HG02885 (cell line): ENCODE measurements at regions not wholly inside any gene's neighbourhood (a gene's known extent, or its start where the extent isn't known, plus 50 kb on each side); places are given as distances from the start of the nearest gene placed in this dataset.
"Not testable (repeated sequence)": the region's sequence is repeated elsewhere in the genome, so short reads cannot be mapped to it uniquely, and the experiment has no call there.

Experiments used
- ATAC-seq: cut with Tn5 transposase; IDR thresholded peaks from one replicate; pipeline ENCODE4 v1.9.1; 2021; ENCODE audit warnings: mild to moderate bottlenecking; ENCODE audit not compliant: unreplicated experiment, poor library complexity

- no peak for ATAC-seq
These were observed 1435.6 kb downstream of the STIM2 start for GRCh38 chr4:28296239-28296638.

GRCh38 chr4:28310926-28311325, 1450.3 kb downstream of the STIM2 start:
- ATAC-seq: no peak

GRCh38 chr4:28312497-28312896, 1451.9 kb downstream of the STIM2 start:
- not testable (repeated sequence) for ATAC-seq

- ATAC-seq: no peak
These were observed 1453.4 kb downstream of the STIM2 start for GRCh38 chr4:28313729-28314713.

GRCh38 chr4:28317221-28317620, 1456.6 kb downstream of the STIM2 start:
- no peak for ATAC-seq

GRCh38 chr4:28334249-28334648, 1473.6 kb downstream of the STIM2 start:
- ATAC-seq: no peak

GRCh38 chr4:28341784-28342183, 1481.1 kb downstream of the STIM2 start:
- no peak for ATAC-seq

GRCh38 chr4:28350485-28350884, 1489.8 kb downstream of the STIM2 start:
- ATAC-seq: no peak

GRCh38 chr4:28351102-28351501, 1490.5 kb downstream of the STIM2 start:
- ATAC-seq: no peak

- ATAC-seq: no peak
These were observed 1491.2 kb downstream of the STIM2 start for GRCh38 chr4:28351826-28352225.

- no peak for ATAC-seq
These were observed 1494.4 kb downstream of the STIM2 start for GRCh38 chr4:28354880-28355656.

GRCh38 chr4:28357990-28358389, 1497.3 kb downstream of the STIM2 start:
- no peak for ATAC-seq

- no peak for ATAC-seq
These were observed 1498.0 kb downstream of the STIM2 start for GRCh38 chr4:28358606-28359005.

GRCh38 chr4:28360681-28361080, 1500.0 kb downstream of the STIM2 start:
- ATAC-seq: no peak

GRCh38 chr4:28362169-28362568, 1501.5 kb downstream of the STIM2 start:
- no peak for ATAC-seq

- no peak for ATAC-seq
These were observed 1508.9 kb downstream of the STIM2 start for GRCh38 chr4:28369499-28369898.

GRCh38 chr4:28373191-28373590, 1512.5 kb downstream of the STIM2 start:
- ATAC-seq: no peak

GRCh38 chr4:28373601-28374000, 1513.0 kb downstream of the STIM2 start:
- no peak for ATAC-seq

GRCh38 chr4:28378109-28378830, 1517.6 kb downstream of the STIM2 start:
- ATAC-seq: no peak

GRCh38 chr4:28385801-28386200, 1525.2 kb downstream of the STIM2 start:
- ATAC-seq: no peak

- no peak for ATAC-seq
These were observed 1526.1 kb downstream of the STIM2 start for GRCh38 chr4:28386776-28387175.
